ENCODE measurements at regions not wholly inside any gene's neighbourhood (a gene's known extent, or its start where the extent isn't known, plus 50 kb on each side); places are given as distances from the start of the nearest gene placed in this dataset.

GRCh38 chr5:167961731-167962130 is 329.7 kb upstream of the WWC1 start (continued):
- no peak for TF ChIP-seq ATF3 (IDR thresholded peaks at IDR 0.05; ENCODE audit: borderline replicate concordance, extremely low read depth, low read depth, low read length)

- Histone ChIP-seq H3K36me3 (ENCODE audit: control insufficient read depth in 2 of 2, insufficient read depth in 2 of 2, low read length in 1 of 2) (no peaks in the 10 kb centered on the region), H3K9ac (ENCODE audit: control insufficient read depth, insufficient read depth, low read length) (no peak overlapping the region), H3K9me3 (replicated peaks; ENCODE audit: control insufficient read depth, insufficient read depth, low read length) (no peaks in the 10 kb centered on the region), H3K4me1 (ENCODE audit: control insufficient read depth, insufficient read depth, low read length) (no peaks in the 10 kb centered on the region; the same call in 1 of the 2 replicates), H4K20me1 (ENCODE audit: control insufficient read depth, insufficient read depth) (no peaks in the 10 kb centered on the region), H3K27me3 (replicated peaks in 1 of 2; ENCODE audit: control insufficient read depth in 2 of 2, insufficient read depth in 2 of 2, low read length in 1 of 2) (no peaks in the 10 kb centered on the region; a peak in 1 of 4 replicates), H2AFZ (ENCODE audit: control insufficient read depth, low read depth, low read length) (no peak overlapping the region), H3K4me2 (ENCODE audit: control insufficient read depth, insufficient read depth) (no peak overlapping the region), H3K4me3 (no peak overlapping the region), H3K79me2 (ENCODE audit: control insufficient read depth, insufficient read depth, low read length) (no peaks in the 10 kb centered on the region), H3K27ac (ENCODE audit: control insufficient read depth, insufficient read depth) (no peak overlapping the region)
- in situ Hi-C loops (cut with MboI): no loop called here
- ATAC-seq (peak; percentile 39; the same call in 1 of the 3 replicates), FAIRE-seq (no peak), DNase-seq (ENCODE audit: low read depth, low spot score) (no peak)
- 2% methylated on average over 3 of the region's 3 CpGs for WGBS (ENCODE audit: insufficient coverage, insufficient replicate concordance, low lambda C conversion rate, missing lambda C conversion rate)
- BruUV-seq (replicated peaks): no TSS peak
- ChIA-PET POLR2A (no interaction called here), SMC1A (ENCODE audit: uncharacterized antibody, unreplicated experiment) (interaction anchor here (0.6 to 1.2 kb wide), 6 partner anchors 12 to 263 kb away, joined by 3 to 5 read pairs (median 3); no protein-coding TSS in a partner anchor), CTCF (interaction anchor here (1.1 to 1.4 kb wide), 3 partner anchors 12 to 22 kb away, joined by 3 to 4 read pairs (median 3); no protein-coding TSS in a partner anchor), RAD21 (ENCODE audit: unreplicated experiment) (interaction anchor here (1.4 kb wide), 1 partner anchor 20 kb away, joined by 4 read pairs; no protein-coding TSS in a partner anchor)
- intact Hi-C loops (cut with micrococcal nuclease; ENCODE audit: unreplicated experiment): no loop called here
- TF ChIP-seq CTCF (IDR thresholded peaks at IDR 0.05 in 2 of 3, conservative IDR thresholded peaks at IDR 0.05 in 1 of 3; ENCODE audit: control insufficient read depth in 2 of 3, extremely low read depth in 1 of 3, insufficient read depth in 1 of 3, low read depth in 3 of 3, low read length in 3 of 3) (peak in 2 of 3 experiments; percentile 10 to 22; a peak in 1 of 6 replicates), GATAD2B (conservative IDR thresholded peaks at IDR 0.05; ENCODE audit: low read depth) (no peak)
Observed at GRCh38 chr5:167964529-167964928, 326.9 kb upstream of the WWC1 start.

All from GM12878 (cell line).